H1 (cell line): ENCODE measurements at regions not wholly inside any gene's neighbourhood (a gene's known extent, or its start where the extent isn't known, plus 50 kb on each side); places are given as distances from the start of the nearest gene placed in this dataset.

ENCODE experiments used
- CTCF ChIA-PET: fragments of 300-600 bp; sonication (Branson Sonifier 250); formaldehyde crosslinking; loops from one replicate; lab custom pipeline; 2021; ENCODE audit not compliant: partially characterized antibody; lab: Charles Lee
- POLR2A ChIA-PET: fragments of 300-600 bp; sonication (Branson Sonifier 250); formaldehyde crosslinking; loops from one replicate; lab custom pipeline; 2021; ENCODE audit warnings: inconsistent platforms; ENCODE audit not compliant: partially characterized antibody; lab: Charles Lee
- DNase-seq, 2 experiments: peaks; one replicate each; pipeline versions ENCODE4 v3.0.0 to v3.0.0-alpha.2; 2010 to 2022; ENCODE audit warnings: low spot score in 2 of 2, low read depth in 1 of 2, mixed read lengths in 1 of 2
- FAIRE-seq: peaks from 2 replicates; lab custom pipeline; 2011; peaks lifted over from hg19 to GRCh38; lab: Jason Lieb, UNC
- H2AFZ ChIP-seq: 2 replicates; pipeline ENCODE4 v1.8.1; 2012; ENCODE audit warnings: low read length, inconsistent platforms
- H2AK5ac ChIP-seq: 2 replicates; pipeline ENCODE4 v1.6.1; 2013; ENCODE audit warnings: low read depth, low read length
- H2BK120ac ChIP-seq: replicated peaks from 2 replicates; pipeline ENCODE3; 2013; ENCODE audit warnings: low read depth, low read length, inconsistent platforms
- H2BK12ac ChIP-seq: 2 replicates; pipeline ENCODE4 v1.6.1; 2013; ENCODE audit warnings: low read depth, low read length
- H2BK15ac ChIP-seq: 2 replicates; pipeline ENCODE4 v1.6.1; 2013; ENCODE audit warnings: low read length
- H2BK20ac ChIP-seq: 2 replicates; pipeline ENCODE4 v1.6.1; 2013; ENCODE audit warnings: low read length
- H2BK5ac ChIP-seq: 2 replicates; pipeline ENCODE4 v1.6.1; 2013; ENCODE audit warnings: low read depth, low read length
- H3K14ac ChIP-seq: 2 replicates; pipeline ENCODE4 v1.6.1; 2013; ENCODE audit warnings: inconsistent platforms; ENCODE audit not compliant: insufficient read length
- H3K18ac ChIP-seq: 2 replicates; pipeline ENCODE4 v1.6.1; 2013; ENCODE audit warnings: low read length; ENCODE audit errors: extremely low read depth
- H3K23ac ChIP-seq: 2 replicates; pipeline ENCODE4 v1.6.1; 2013; ENCODE audit warnings: inconsistent platforms; ENCODE audit not compliant: insufficient read length
- H3K23me2 ChIP-seq: 2 replicates; pipeline ENCODE4 v1.6.1; 2013; ENCODE audit warnings: low read depth, low read length
- H3K27ac ChIP-seq: 2 replicates; pipeline ENCODE4 v1.6.1; 2011; ENCODE audit warnings: low read depth, low read length, inconsistent platforms
- H3K27me3 ChIP-seq, 4 experiments: replicated peaks in 1 of 4; 1 replicate in 1 of 4; 2 replicates in 3 of 4; pipeline versions ENCODE4 v1.6.1 to v1.8.1; 2011 to 2013; ENCODE audit warnings: low read length in 3 of 4, mild to moderate bottlenecking in 3 of 4, inconsistent platforms in 2 of 4, mixed read lengths in 2 of 4, moderate library complexity in 1 of 4; ENCODE audit not compliant: control insufficient read depth in 3 of 4, insufficient read depth in 3 of 4; ENCODE audit errors: extremely low read depth in 1 of 4
- H3K36me3 ChIP-seq, 4 experiments: 2 replicates each; pipeline versions ENCODE4 v1.6.1 to v1.8.1; 2011 to 2013; ENCODE audit warnings: mild to moderate bottlenecking in 4 of 4, low read length in 3 of 4, moderate library complexity in 2 of 4, control low read depth in 1 of 4, inconsistent platforms in 1 of 4; ENCODE audit not compliant: insufficient read depth in 4 of 4, control insufficient read depth in 2 of 4
- H3K4ac ChIP-seq: replicated peaks from 2 replicates; pipeline ENCODE3; 2013; ENCODE audit warnings: low read length, low read depth, mixed read lengths, inconsistent platforms; ENCODE audit not compliant: insufficient read length
- H3K4me1 ChIP-seq, 4 experiments: replicated peaks in 1 of 4; 1 replicate in 1 of 4; 2 replicates in 3 of 4; pipeline versions ENCODE4 v1.6.1 to v1.8.1; 2011 to 2013; ENCODE audit warnings: low read length in 3 of 4, inconsistent platforms in 2 of 4, mixed read lengths in 1 of 4; ENCODE audit not compliant: insufficient read depth in 4 of 4, control insufficient read depth in 3 of 4
- H3K4me2 ChIP-seq, 2 experiments: 2 replicates each; pipeline versions ENCODE4 v1.6.1 to v1.8.1; 2011 to 2013; ENCODE audit warnings: low read depth in 2 of 2, low read length in 2 of 2, control low read depth in 1 of 2, inconsistent platforms in 1 of 2, mild to moderate bottlenecking in 1 of 2; ENCODE audit not compliant: insufficient read depth in 1 of 2
- H3K4me3 ChIP-seq, 4 experiments: fragments of 200-600, 300-600 bp in 1 of 4; sonication (generic), shearing (Covaris generic), sonication (Bioruptor Twin) in 1 of 4; 2 replicates each; pipeline versions ENCODE4 v1.5.1 to v1.8.1; 2011 to 2016; ENCODE audit warnings: low read length in 4 of 4, low read depth in 3 of 4, control low read depth in 2 of 4, inconsistent platforms in 2 of 4, mild to moderate bottlenecking in 2 of 4, mixed read lengths in 1 of 4, moderate library complexity in 1 of 4; ENCODE audit not compliant: insufficient read depth in 2 of 4; ENCODE audit errors: extremely low read depth in 1 of 4
- H3K56ac ChIP-seq: replicated peaks from 2 replicates; pipeline ENCODE3; 2013; ENCODE audit warnings: low read depth, mild to moderate bottlenecking, mixed read lengths, low read length, inconsistent platforms; ENCODE audit not compliant: insufficient read length
- H3K79me1 ChIP-seq: 2 replicates; pipeline ENCODE4 v1.6.1; 2013; ENCODE audit warnings: low read depth, low read length, control low read depth
- H3K79me2 ChIP-seq, 2 experiments: 2 replicates each; pipeline versions ENCODE4 v1.6.1 to v1.8.1; 2012 to 2013; ENCODE audit warnings: low read length in 2 of 2, mild to moderate bottlenecking in 2 of 2, inconsistent platforms in 1 of 2; ENCODE audit not compliant: insufficient read depth in 2 of 2, control insufficient read depth in 1 of 2
- H3K9ac ChIP-seq, 4 experiments: replicated peaks in 1 of 4; 1 replicate in 1 of 4; 2 replicates in 3 of 4; pipeline versions ENCODE4 v1.6.1 to v1.8.1; 2011 to 2013; ENCODE audit warnings: low read depth in 3 of 4, low read length in 3 of 4, control low read depth in 2 of 4, mild to moderate bottlenecking in 2 of 4, moderate library complexity in 2 of 4, inconsistent platforms in 1 of 4; ENCODE audit errors: extremely low read depth in 1 of 4
- H3K9me3 ChIP-seq, 2 experiments: 2 replicates each; pipeline versions ENCODE4 v1.6.1 to v1.8.1; 2012 to 2013; ENCODE audit warnings: mild to moderate bottlenecking in 2 of 2, moderate library complexity in 2 of 2, control low read depth in 1 of 2, inconsistent platforms in 1 of 2, low read depth in 1 of 2, low read length in 1 of 2, mixed read lengths in 1 of 2; ENCODE audit not compliant: insufficient read depth in 2 of 2
- H4K20me1 ChIP-seq, 2 experiments: replicated peaks in 1 of 2; 2 replicates each; pipeline versions ENCODE3 to v1.8.1; 2011 to 2013; ENCODE audit warnings: inconsistent platforms in 2 of 2, low read length in 2 of 2, mild to moderate bottlenecking in 1 of 2; ENCODE audit not compliant: insufficient read depth in 2 of 2, control insufficient read depth in 1 of 2
- H4K5ac ChIP-seq: 2 replicates; pipeline ENCODE4 v1.6.1; 2013; ENCODE audit warnings: low read length, low read depth, mixed read lengths, inconsistent platforms; ENCODE audit not compliant: insufficient read length
- H4K8ac ChIP-seq: 2 replicates; pipeline ENCODE4 v1.8.0; 2013; ENCODE audit warnings: mild to moderate bottlenecking, moderate library complexity, low read length, inconsistent platforms; ENCODE audit not compliant: insufficient read depth; ENCODE audit errors: extremely low read depth
- H4K91ac ChIP-seq: replicated peaks from 2 replicates; pipeline ENCODE3; 2013; ENCODE audit warnings: low read length, mixed read lengths, inconsistent platforms; ENCODE audit not compliant: insufficient read length
- CEBPB ChIP-seq: IDR thresholded peaks from 2 replicates; pipeline ENCODE4 v1.6.1; 2012; ENCODE audit warnings: low read depth, low read length
- CTCF ChIP-seq, 3 experiments: IDR thresholded peaks; 1 replicate in 2 of 3; 2 replicates in 1 of 3; pipeline versions ENCODE4 v1.5.1 to v1.6.1; 2011; ENCODE audit warnings: low read length in 3 of 3, mild to moderate bottlenecking in 3 of 3, inconsistent platforms in 2 of 3, low read depth in 1 of 3, moderate library complexity in 1 of 3; ENCODE audit not compliant: insufficient read depth in 1 of 3; ENCODE audit errors: control extremely low read depth in 1 of 3
- KDM1A ChIP-seq: fragments of 200-600, 300-600 bp; sonication (generic); IDR thresholded peaks from 2 replicates; pipeline ENCODE4 v1.7.1; 2016; ENCODE audit warnings: mild to moderate bottlenecking, low read length, borderline replicate concordance
- PHF8 ChIP-seq: fragments of 200-600 bp; sonication (generic); conservative IDR thresholded peaks from 2 replicates; pipeline ENCODE4 v1.7.1; 2012; ENCODE audit warnings: low read depth, mild to moderate bottlenecking, inconsistent platforms, low read length, moderate library complexity
- SRF ChIP-seq: IDR thresholded peaks from 2 replicates; pipeline ENCODE4 v1.6.1; 2011; ENCODE audit warnings: mild to moderate bottlenecking, low read depth, low read length, moderate library complexity
- WGBS, 2 experiments: shearing (Covaris generic) in 1 of 2; methylation state at CpG; one replicate each; pipeline versions ENCODE4 v1.1.6 to v1.1.7; 2013 to 2015; ENCODE audit warnings: low lambda C conversion rate in 2 of 2, mixed read lengths in 2 of 2, inconsistent platforms in 1 of 2, low coverage in 1 of 2, missing lambda C conversion rate in 1 of 2; ENCODE audit not compliant: insufficient replicate concordance in 2 of 2, insufficient coverage in 1 of 2, insufficient read length in 1 of 2; ENCODE audit errors: extremely low coverage in 1 of 2, missing lambda C conversion rate in 1 of 2; 5-methylcytosine and 5-hydroxymethylcytosine counted together

GRCh38 chr4:156663663-156664062 lies 307.9 kb downstream of the PDGFC start:
- POLR2A ChIA-PET = no interaction called here
- H3K4me2 ChIP-seq = no peak overlapping the region

More at GRCh38 chr4:156663663-156664062, 307.9 kb downstream of the PDGFC start:
- H2BK20ac ChIP-seq = no peak overlapping the region
- H4K5ac ChIP-seq = no peak overlapping the region
- no peak overlapping the region for H3K4me3 ChIP-seq
- no peak overlapping the region for H2AK5ac ChIP-seq
- no peaks in the 10 kb centered on the region for H3K79me2 ChIP-seq
- no peak overlapping the region for H2BK120ac ChIP-seq
- no peak overlapping the region for H2BK15ac ChIP-seq
- H3K4me1 ChIP-seq = no peaks in the 10 kb centered on the region
- TF ChIP-seq CTCF (IDR thresholded peaks at IDR 0.05; ENCODE audit: control extremely low read depth in 1 of 3, insufficient read depth in 1 of 3, low read depth in 1 of 3, low read length in 3 of 3) = no peak
- no peak for TF ChIP-seq CEBPB
- TF ChIP-seq KDM1A = no peak
- TF ChIP-seq SRF = no peak
- TF ChIP-seq PHF8 = no peak
- TF ChIP-seq, all 59 proteins: peak for 0
- Histone ChIP-seq H3K9me3 (no peaks in the 10 kb centered on the region), H3K36me3 (no peaks in the 10 kb centered on the region), H4K91ac (no peak overlapping the region), H3K79me1 (no peaks in the 10 kb centered on the region), H3K27ac (no peak overlapping the region), H2BK12ac (no peak overlapping the region), H3K23ac (no peak overlapping the region), H3K23me2 (no peaks in the 10 kb centered on the region), H3K56ac (no peak overlapping the region), H4K8ac (no peak overlapping the region), H3K18ac (no peak overlapping the region), H2BK5ac (no peak overlapping the region), H3K27me3 (no peaks in the 10 kb centered on the region), H2AFZ (no peak overlapping the region), H3K14ac (no peak overlapping the region), H4K20me1 (no peaks in the 10 kb centered on the region), H3K9ac (no peak overlapping the region), H3K4ac (no peak overlapping the region)
- CTCF ChIA-PET = interaction anchor here (0.7 to 1.0 kb wide), 2 partner anchors 15 to 538 kb away, joined by 3 read pairs; no protein-coding TSS in a partner anchor
- DNase-seq (no peak), FAIRE-seq (no peak)
- 94% methylated on average over 1 of the region's 1 CpG; no CpG with 5 or more reads in 1 of the 2 experiments for WGBS, 2 experiments
